ENCODE measurements at regions not wholly inside any gene's neighbourhood (a gene's known extent, or its start where the extent isn't known, plus 50 kb on each side); places are given as distances from the start of the nearest gene placed in this dataset.
"Not testable (repeated sequence)": the region's sequence is repeated elsewhere in the genome, so short reads cannot be mapped to it uniquely, and the experiment has no call there.

GRCh38 chr1:55517036-55517435 is 301.9 kb upstream of the USP24 start:
- Mint-ChIP-seq H3K9me3 (ENCODE audit: low read depth, unreplicated experiment) (no peaks in the 10 kb centered on the region), H3K27ac (ENCODE audit: unreplicated experiment) (no peak overlapping the region), H3K4me1 (ENCODE audit: low read depth, unreplicated experiment) (no peaks in the 10 kb centered on the region), H3K4me3 (ENCODE audit: low read depth, unreplicated experiment) (no peak overlapping the region), H3K27me3 (ENCODE audit: unreplicated experiment) (peaks cover 31% of the 10 kb centered on the region), H3K36me3 (ENCODE audit: insufficient read depth, unreplicated experiment) (no peaks in the 10 kb centered on the region)
- DNase-seq = no peak
- intact Hi-C loops (cut with micrococcal nuclease; ENCODE audit: unreplicated experiment) = no loop called here
- TF ChIP-seq CTCF (IDR thresholded peaks at IDR 0.05; ENCODE audit: unreplicated experiment) = no peak
- CTCF ChIA-PET = no interaction called here
- BruUV-seq (replicated peaks) = no TSS peak

DNA sequence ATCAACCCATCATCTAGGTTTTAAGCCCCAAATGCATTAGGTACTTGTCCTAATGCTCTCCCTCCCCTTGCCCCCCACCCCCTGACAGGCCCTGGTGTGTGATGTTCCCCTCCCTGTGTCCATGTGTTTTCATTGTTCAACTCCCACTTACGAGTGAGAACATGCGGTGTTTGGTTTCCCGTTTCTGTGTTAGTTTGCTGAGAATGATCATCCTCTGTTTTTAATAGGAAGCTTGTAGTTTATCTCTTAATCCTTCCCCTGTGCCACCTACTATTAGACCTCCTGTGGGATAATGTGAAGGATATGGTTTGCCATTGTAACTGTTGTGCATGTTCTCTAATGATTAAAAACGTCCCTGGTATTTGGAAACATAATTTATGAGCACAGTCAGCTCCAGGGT is 299.4 kb upstream of the USP24 start:
- peaks cover 31% of the 10 kb centered on the region for H3K27me3 Mint-ChIP-seq (ENCODE audit: unreplicated experiment)
- intact Hi-C loops (cut with micrococcal nuclease; ENCODE audit: unreplicated experiment); H3K36me3 Mint-ChIP-seq (ENCODE audit: insufficient read depth, unreplicated experiment); H3K4me1 Mint-ChIP-seq (ENCODE audit: low read depth, unreplicated experiment); H3K9me3 Mint-ChIP-seq (ENCODE audit: low read depth, unreplicated experiment); H3K4me3 Mint-ChIP-seq (ENCODE audit: low read depth, unreplicated experiment); DNase-seq; CTCF ChIA-PET; H3K27ac Mint-ChIP-seq (ENCODE audit: unreplicated experiment); BruUV-seq (replicated peaks): not testable (repeated sequence)

GRCh38 chr1:55512466-55512865 is 297.3 kb upstream of the USP24 start:
- intact Hi-C loops (cut with micrococcal nuclease; ENCODE audit: unreplicated experiment) = no loop called here
- BruUV-seq (replicated peaks) = no TSS peak
- CTCF ChIA-PET = no interaction called here
- Mint-ChIP-seq H3K4me3 (ENCODE audit: low read depth, unreplicated experiment) (no peak overlapping the region), H3K27ac (ENCODE audit: unreplicated experiment) (no peak overlapping the region), H3K36me3 (ENCODE audit: insufficient read depth, unreplicated experiment) (no peaks in the 10 kb centered on the region), H3K9me3 (ENCODE audit: low read depth, unreplicated experiment) (no peaks in the 10 kb centered on the region), H3K4me1 (ENCODE audit: low read depth, unreplicated experiment) (peaks cover 7% of the 10 kb centered on the region), H3K27me3 (ENCODE audit: unreplicated experiment) (peaks cover 12% of the 10 kb centered on the region)
- TF ChIP-seq CTCF (IDR thresholded peaks at IDR 0.05; ENCODE audit: unreplicated experiment) = no peak
- DNase-seq = no peak

- Mint-ChIP-seq H3K4me3 (ENCODE audit: low read depth, unreplicated experiment) (no peak overlapping the region), H3K36me3 (ENCODE audit: insufficient read depth, unreplicated experiment) (no peaks in the 10 kb centered on the region), H3K9me3 (ENCODE audit: low read depth, unreplicated experiment) (no peaks in the 10 kb centered on the region), H3K27ac (ENCODE audit: unreplicated experiment) (peak overlapping the region; percentile 1), H3K4me1 (ENCODE audit: low read depth, unreplicated experiment) (peaks cover 35% of the 10 kb centered on the region), H3K27me3 (ENCODE audit: unreplicated experiment) (no peaks in the 10 kb centered on the region)
- no TSS peak for BruUV-seq (replicated peaks)
- TF ChIP-seq CTCF (IDR thresholded peaks at IDR 0.05; ENCODE audit: unreplicated experiment) = no peak
- DNase-seq = no peak
- intact Hi-C loops (cut with micrococcal nuclease; ENCODE audit: unreplicated experiment) = no loop called here
- CTCF ChIA-PET = no interaction called here
Observed at GRCh38 chr1:55507578-55507931, 292.4 kb upstream of the USP24 start.

- intact Hi-C loops (cut with micrococcal nuclease; ENCODE audit: unreplicated experiment) = no loop called here
- peaks cover 35% of the 10 kb centered on the region for H3K4me1 Mint-ChIP-seq (ENCODE audit: low read depth, unreplicated experiment)
- BruUV-seq (replicated peaks) = no TSS peak
- no peak overlapping the region for H3K27ac Mint-ChIP-seq (ENCODE audit: unreplicated experiment)
- no peak for DNase-seq
- TF ChIP-seq CTCF (IDR thresholded peaks at IDR 0.05; ENCODE audit: unreplicated experiment) = no peak
- no peak overlapping the region for H3K4me3 Mint-ChIP-seq (ENCODE audit: low read depth, unreplicated experiment)
- CTCF ChIA-PET = no interaction called here
- H3K27me3 Mint-ChIP-seq (ENCODE audit: unreplicated experiment) = no peaks in the 10 kb centered on the region
- no peaks in the 10 kb centered on the region for H3K36me3 Mint-ChIP-seq (ENCODE audit: insufficient read depth, unreplicated experiment)
- no peaks in the 10 kb centered on the region for H3K9me3 Mint-ChIP-seq (ENCODE audit: low read depth, unreplicated experiment)
Observed at GRCh38 chr1:55506740-55507577, 291.8 kb upstream of the USP24 start.

Measured in Calu3 (cell line).